Naive B cell (primary cell): ENCODE measurements at regions not wholly inside any gene's neighbourhood (a gene's known extent, or its start where the extent isn't known, plus 50 kb on each side); places are given as distances from the start of the nearest gene placed in this dataset.

ENCODE experiments used
- ATAC-seq, 2 donors: fragments of 150-1000 bp; cut with Tn5 transposase; 2 replicates each; pipeline ENCODE4 v1.10.0; 2021; ENCODE audit warnings: low read depth in 2 of 2, mild to moderate bottlenecking in 2 of 2, moderate library complexity in 2 of 2
- DNase-seq: peaks from one replicate; pipeline ENCODE4 v3.0.0; 2022
- H3K27ac Mint-ChIP-seq, 6 donors: one replicate each; pipeline ENCODE4 v1.8.0; 2020 to 2022; ENCODE audit warnings: mild to moderate bottlenecking in 6 of 6, mixed read lengths in 6 of 6, moderate library complexity in 5 of 6, inconsistent platforms in 2 of 6
- H3K27me3 Mint-ChIP-seq, 3 donors: one replicate each; pipeline ENCODE4 v1.8.0; 2021 to 2022; ENCODE audit warnings: mixed read lengths in 3 of 3, mild to moderate bottlenecking in 1 of 3
- H3K36me3 Mint-ChIP-seq, 2 donors: one replicate each; pipeline ENCODE4 v1.8.0; 2020 to 2022; ENCODE audit warnings: mixed read lengths in 2 of 2, inconsistent platforms in 1 of 2, mild to moderate bottlenecking in 1 of 2
- H3K4me1 Mint-ChIP-seq, 3 donors: one replicate each; pipeline ENCODE4 v1.8.0; 2020 to 2022; ENCODE audit warnings: mixed read lengths in 3 of 3, inconsistent platforms in 1 of 3, mild to moderate bottlenecking in 1 of 3, moderate library complexity in 1 of 3
- H3K4me3 Mint-ChIP-seq, 8 donors: one replicate each; pipeline ENCODE4 v1.8.0; 2020 to 2022; ENCODE audit warnings: mild to moderate bottlenecking in 8 of 8, mixed read lengths in 8 of 8, moderate library complexity in 8 of 8, inconsistent platforms in 2 of 8
- H3K9me3 Mint-ChIP-seq, 7 donors: one replicate each; pipeline ENCODE4 v1.8.0; 2020 to 2022; ENCODE audit warnings: mixed read lengths in 7 of 7, mild to moderate bottlenecking in 5 of 7, inconsistent platforms in 2 of 7, moderate library complexity in 1 of 7

DNA sequence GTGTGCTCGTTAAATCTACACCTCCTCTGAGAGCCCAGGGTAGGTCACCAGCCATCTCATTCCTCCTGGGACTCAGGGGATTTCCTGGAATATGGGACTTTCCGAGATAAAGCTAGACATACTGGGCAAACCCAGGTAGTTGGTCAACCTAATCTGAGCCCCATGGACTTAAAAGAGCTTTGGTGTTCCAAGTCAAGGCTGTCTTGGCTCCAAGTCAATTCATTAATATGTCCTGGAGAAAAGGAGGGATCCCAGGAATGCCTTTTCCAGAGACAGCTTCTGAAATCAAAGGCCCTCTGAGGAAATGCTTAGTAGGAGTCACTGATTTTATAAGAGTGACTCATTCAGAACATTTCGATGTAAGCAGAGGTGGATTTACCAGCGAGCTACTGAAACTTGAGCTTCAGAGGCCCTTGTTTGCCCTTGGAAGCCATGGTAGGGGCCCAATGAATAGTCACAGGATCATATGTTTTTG lies 137.3 kb upstream of the UBE2E1 start:
- Mint-ChIP-seq H3K4me1 (peaks cover 12 to 34% (median 23%) of the 10 kb centered on the region in 3 donors), H3K4me3 (no peak overlapping the region), H3K36me3 (peaks cover 0 to 5% of the 10 kb centered on the region in 2 donors), H3K9me3 (no peaks in the 10 kb centered on the region), H3K27me3 (peaks cover 16 to 36% (median 35%) of the 10 kb centered on the region in 3 donors), H3K27ac (peak overlapping the region in 1 of 6 donors; percentile 32)
- DNase-seq (no peak), ATAC-seq (no peak)

DNA sequence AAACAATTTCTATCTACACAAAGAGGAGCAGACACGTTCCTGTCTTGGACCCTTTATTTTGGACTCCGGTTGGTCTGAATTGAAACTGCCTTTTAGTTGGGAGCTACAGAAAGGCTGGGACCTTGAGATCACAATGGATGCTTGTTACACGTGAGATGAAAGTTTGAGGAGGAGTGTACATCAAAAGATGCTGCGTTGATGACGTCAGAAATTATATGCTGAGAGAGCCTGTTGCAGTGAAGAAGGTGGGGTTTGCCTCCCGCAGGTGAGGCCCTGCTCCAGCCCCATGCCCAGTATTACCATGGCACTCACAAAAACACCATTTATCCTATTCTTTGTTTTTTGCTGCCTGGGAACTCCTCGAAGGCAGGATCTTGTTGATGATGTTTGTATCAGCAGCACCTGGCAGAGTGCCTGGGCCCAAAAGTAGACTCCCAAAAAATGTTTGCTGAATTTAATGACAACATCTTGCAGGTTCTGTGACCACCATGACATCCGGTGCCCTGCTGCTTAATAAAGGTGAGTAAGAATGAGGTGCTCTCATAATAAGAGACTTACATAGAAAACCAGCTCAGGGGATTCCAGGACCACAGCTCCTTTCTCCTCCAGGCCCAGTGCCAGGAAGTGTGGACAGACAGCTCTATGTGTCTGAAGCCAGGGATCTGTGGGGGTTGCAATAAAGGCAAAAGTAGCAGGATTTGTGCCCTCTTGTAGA lies 136.1 kb upstream of the UBE2E1 start:
- Mint-ChIP-seq H3K27me3 (peaks cover 21 to 36% (median 35%) of the 10 kb centered on the region in 3 donors), H3K9me3 (no peaks in the 10 kb centered on the region), H3K4me1 (peaks cover 8 to 25% (median 12%) of the 10 kb centered on the region in 3 donors), H3K36me3 (no peaks in the 10 kb centered on the region), H3K4me3 (no peak overlapping the region), H3K27ac (no peak overlapping the region)
- ATAC-seq (no peak), DNase-seq (no peak)

GRCh38 chr3:23671851-23672589 lies 133.7 kb upstream of the UBE2E1 start:
- Mint-ChIP-seq H3K4me3 (peak overlapping the region in 6 of 8 donors; percentile 69 to 86 (median 76)), H3K36me3 (no peaks in the 10 kb centered on the region), H3K9me3 (no peaks in the 10 kb centered on the region), H3K4me1 (peaks cover 8 to 25% (median 12%) of the 10 kb centered on the region in 3 donors), H3K27ac (peak overlapping the region in 1 of 6 donors; percentile 76), H3K27me3 (peaks cover 21 to 36% (median 35%) of the 10 kb centered on the region in 3 donors)
- DNase-seq: no peak
- peak; percentile 57 to 67 for ATAC-seq

DNA sequence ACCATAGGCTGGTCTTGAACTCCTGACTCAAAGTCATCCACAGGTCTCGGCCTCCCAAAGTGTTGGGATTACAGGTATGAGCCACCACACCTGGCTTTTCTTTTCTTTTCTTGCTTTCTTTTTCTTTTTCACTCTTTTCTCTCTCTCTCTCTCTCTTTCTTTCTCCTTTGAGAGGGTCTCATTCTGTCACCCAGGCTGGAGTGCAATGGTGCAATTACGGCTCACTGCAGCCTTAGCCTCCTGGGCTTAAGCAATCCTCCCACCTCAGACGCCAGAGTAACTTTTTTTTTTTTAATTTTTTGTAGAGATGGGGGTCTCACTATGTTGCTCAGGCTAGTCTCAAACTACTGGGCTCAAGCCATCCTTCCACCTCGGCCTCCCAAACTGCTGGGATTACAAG lies 133.1 kb upstream of the UBE2E1 start:
- ATAC-seq (no peak), DNase-seq (no peak)
- no peaks in the 10 kb centered on the region for H3K36me3 Mint-ChIP-seq
- H3K4me1 Mint-ChIP-seq: peaks cover 5 to 21% (median 8%) of the 10 kb centered on the region in 3 donors
- no peaks in the 10 kb centered on the region for H3K9me3 Mint-ChIP-seq
- H3K27me3 Mint-ChIP-seq: peaks cover 19 to 36% (median 35%) of the 10 kb centered on the region in 3 donors
- peak overlapping the region in 3 of 8 donors; percentile 37 to 80 (median 62) for H3K4me3 Mint-ChIP-seq
- no peak overlapping the region for H3K27ac Mint-ChIP-seq

GRCh38 chr3:23675010-23675409 lies 130.7 kb upstream of the UBE2E1 start:
- Mint-ChIP-seq H3K4me1 (peaks cover 3 to 12% (median 7%) of the 10 kb centered on the region in 3 donors), H3K4me3 (no peak overlapping the region), H3K9me3 (peaks cover 0 to 8% (median 3%) of the 10 kb centered on the region in 7 donors), H3K27me3 (peaks cover 11 to 28% (median 25%) of the 10 kb centered on the region in 3 donors), H3K27ac (no peak overlapping the region), H3K36me3 (peaks cover 7% of the 10 kb centered on the region in 2 donors)
- ATAC-seq (no peak), DNase-seq (no peak)

GRCh38 chr3:23676093-23676492 lies 129.7 kb upstream of the UBE2E1 start:
- no peak for ATAC-seq
- peaks cover 0 to 11% (median 3%) of the 10 kb centered on the region in 7 donors for H3K9me3 Mint-ChIP-seq
- H3K4me1 Mint-ChIP-seq: peaks cover 3 to 12% (median 7%) of the 10 kb centered on the region in 3 donors
- peaks cover 7% of the 10 kb centered on the region in 2 donors for H3K36me3 Mint-ChIP-seq
- H3K27me3 Mint-ChIP-seq: peaks cover 9 to 17% (median 15%) of the 10 kb centered on the region in 3 donors
- no peak for DNase-seq
- no peak overlapping the region for H3K27ac Mint-ChIP-seq
- no peak overlapping the region for H3K4me3 Mint-ChIP-seq

- no peak for DNase-seq
- no peak overlapping the region for H3K4me3 Mint-ChIP-seq
- peaks cover 0 to 3% (median 0%) of the 10 kb centered on the region in 3 donors for H3K4me1 Mint-ChIP-seq
- H3K9me3 Mint-ChIP-seq: peaks cover 0 to 11% (median 3%) of the 10 kb centered on the region in 7 donors
- H3K36me3 Mint-ChIP-seq: peaks cover 7% of the 10 kb centered on the region in 2 donors
- H3K27me3 Mint-ChIP-seq: no peaks in the 10 kb centered on the region
- H3K27ac Mint-ChIP-seq: no peak overlapping the region
- ATAC-seq: no peak
Measured at GRCh38 chr3:23682646-23683045, 123.1 kb upstream of the UBE2E1 start.

GRCh38 chr3:23685541-23686258 lies 120.1 kb upstream of the UBE2E1 start:
- Mint-ChIP-seq H3K27me3 (no peaks in the 10 kb centered on the region), H3K36me3 (peaks cover 0 to 5% of the 10 kb centered on the region in 2 donors), H3K4me1 (no peaks in the 10 kb centered on the region), H3K9me3 (peaks cover 0 to 19% (median 10%) of the 10 kb centered on the region in 7 donors), H3K27ac (peak overlapping the region in 1 of 6 donors; percentile 64), H3K4me3 (no peak overlapping the region)
- no peak for ATAC-seq
- DNase-seq: no peak

- H3K4me1 Mint-ChIP-seq: no peaks in the 10 kb centered on the region
- peaks cover 0 to 10% of the 10 kb centered on the region in 2 donors for H3K36me3 Mint-ChIP-seq
- ATAC-seq (no peak), DNase-seq (no peak)
- no peak overlapping the region for H3K27ac Mint-ChIP-seq
- peaks cover 0 to 25% (median 12%) of the 10 kb centered on the region in 7 donors for H3K9me3 Mint-ChIP-seq
- H3K4me3 Mint-ChIP-seq: no peak overlapping the region
- H3K27me3 Mint-ChIP-seq: no peaks in the 10 kb centered on the region
Measured at GRCh38 chr3:23686519-23686918, 119.2 kb upstream of the UBE2E1 start.

GRCh38 chr3:23691357-23691895 lies 114.3 kb upstream of the UBE2E1 start:
- ATAC-seq (no peak), DNase-seq (no peak)
- Mint-ChIP-seq H3K4me3 (no peak overlapping the region), H3K9me3 (peaks cover 0 to 25% (median 12%) of the 10 kb centered on the region in 7 donors), H3K27ac (no peak overlapping the region), H3K4me1 (no peaks in the 10 kb centered on the region), H3K27me3 (no peaks in the 10 kb centered on the region), H3K36me3 (peaks cover 0 to 10% of the 10 kb centered on the region in 2 donors)

GRCh38 chr3:23696842-23697241 lies 108.9 kb upstream of the UBE2E1 start:
- H3K36me3 Mint-ChIP-seq: no peaks in the 10 kb centered on the region
- DNase-seq: no peak
- H3K4me1 Mint-ChIP-seq: peaks cover 0 to 1% (median 0%) of the 10 kb centered on the region in 3 donors
- ATAC-seq: no peak
- H3K27ac Mint-ChIP-seq: no peak overlapping the region
- H3K4me3 Mint-ChIP-seq: no peak overlapping the region
- no peaks in the 10 kb centered on the region for H3K27me3 Mint-ChIP-seq
- H3K9me3 Mint-ChIP-seq: no peaks in the 10 kb centered on the region

DNA sequence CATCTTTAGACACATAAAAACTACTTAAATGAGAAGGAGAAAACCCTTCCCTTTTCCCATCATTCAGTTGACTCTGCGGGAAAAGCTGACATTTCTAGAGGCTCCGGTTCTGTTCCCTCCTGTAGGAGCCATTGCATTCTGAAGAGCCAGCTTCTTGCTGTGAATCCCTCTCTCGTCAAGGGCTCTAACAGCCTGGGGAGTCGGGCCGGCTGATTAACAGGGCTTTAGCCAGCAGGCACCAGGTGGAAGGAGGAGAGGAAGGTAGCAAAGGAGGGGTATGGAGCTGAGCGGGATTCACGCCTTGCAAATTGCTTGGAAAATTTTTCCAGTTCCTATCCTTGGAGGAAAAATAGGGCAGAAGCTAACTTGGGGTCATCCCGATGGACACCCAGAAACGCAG lies 108.3 kb upstream of the UBE2E1 start:
- ATAC-seq: no peak

More for the DNA sequence above, 108.3 kb upstream of the UBE2E1 start:
- Mint-ChIP-seq H3K27ac (no peak overlapping the region), H3K27me3 (no peaks in the 10 kb centered on the region), H3K4me3 (no peak overlapping the region), H3K9me3 (no peaks in the 10 kb centered on the region), H3K4me1 (peaks cover 0 to 2% (median 0%) of the 10 kb centered on the region in 3 donors), H3K36me3 (no peaks in the 10 kb centered on the region)
- DNase-seq: no peak
